K562 (cell line): ENCODE measurements at regions not wholly inside any gene's neighbourhood (a gene's known extent, or its start where the extent isn't known, plus 50 kb on each side); places are given as distances from the start of the nearest gene placed in this dataset.

ENCODE experiments used
- ATAC-seq: fragments of 200-7000 bp; cut with Tn5 transposase; 3 replicates; pipeline ENCODE4 v1.9.1; 2020; ENCODE audit warnings: moderate library complexity
- BruUV-seq: library from RNA; stranded (reverse); fragments of 400-500 nt; replicated peaks from 2 replicates; lab custom pipeline; 2021; lab: Mats Ljungman, UMichigan
- CTCF ChIA-PET: fragments of 300-600 bp; formaldehyde crosslinking; extraction: SDS; loops from one replicate; lab custom pipeline; 2021; ENCODE audit warnings: low intra/inter-chr PET ratio; lab: Yijun Ruan, JAX
- POLR2A ChIA-PET: fragments of 300-600, 350-650 bp; sonication (Branson Sonifier 250); formaldehyde crosslinking; extraction: SDS; loops from one replicate; lab custom pipeline; 2021; ENCODE audit warnings: antibody characterized with exemption, inconsistent platforms; lab: Yijun Ruan, JAX
- DNase-seq, 4 experiments: peaks; one replicate each; pipeline versions ENCODE4 v3.0.0 to v3.0.0-alpha.2; 2011 to 2018; ENCODE audit warnings: low spot score in 3 of 4, mixed read lengths in 3 of 4; ENCODE audit errors: extremely low read depth in 1 of 4
- FAIRE-seq: peaks from 2 replicates; lab custom pipeline; 2011; peaks lifted over from hg19 to GRCh38; lab: Jason Lieb, UNC
- H2AFZ ChIP-seq: 2 replicates; pipeline ENCODE4 v1.6.0; 2011; ENCODE audit warnings: low read depth, low read length, control low read depth, inconsistent platforms
- H3K27ac ChIP-seq: fragments of 200-600 bp; 3 replicates; pipeline ENCODE4 v1.8.0; 2011; ENCODE audit warnings: low read depth, mild to moderate bottlenecking, control low read depth, inconsistent platforms, low read length, moderate library complexity, mixed read lengths; ENCODE audit errors: extremely low read depth
- H3K27me3 ChIP-seq, 2 experiments: fragments of 300-600 bp in 1 of 2; 2 replicates in 1 of 2; 3 replicates in 1 of 2; pipeline versions ENCODE4 v1.6.0 to v1.8.0; 2011; ENCODE audit warnings: inconsistent platforms in 2 of 2, low read length in 2 of 2, mild to moderate bottlenecking in 1 of 2, mixed read lengths in 1 of 2, moderate library complexity in 1 of 2; ENCODE audit not compliant: control insufficient read depth in 2 of 2, insufficient read depth in 2 of 2
- H3K36me3 ChIP-seq: fragments of 300-600 bp; 3 replicates; pipeline ENCODE4 v1.8.0; 2011; ENCODE audit warnings: mild to moderate bottlenecking, low read length, inconsistent platforms; ENCODE audit not compliant: control insufficient read depth, insufficient read depth
- H3K4me1 ChIP-seq, 2 experiments: fragments of 200-600 bp in 1 of 2; replicated peaks in 1 of 2; 2 replicates in 1 of 2; 3 replicates in 1 of 2; pipeline versions ENCODE4 v1.5.1 to v1.8.0; 2011; ENCODE audit warnings: inconsistent platforms in 2 of 2, low read length in 2 of 2, mild to moderate bottlenecking in 1 of 2, mixed read lengths in 1 of 2, moderate library complexity in 1 of 2; ENCODE audit not compliant: control insufficient read depth in 2 of 2, insufficient read depth in 2 of 2
- H3K4me2 ChIP-seq: 2 replicates; pipeline ENCODE4 v1.6.1; 2011; ENCODE audit warnings: low read length, control low read depth, inconsistent platforms, mixed read lengths; ENCODE audit not compliant: insufficient read depth
- H3K4me3 ChIP-seq: fragments of 200-600 bp; sonication (generic), shearing (Covaris generic); 2 replicates; pipeline ENCODE4 v1.5.1; 2016; ENCODE audit warnings: control low read depth, inconsistent platforms
- H3K79me2 ChIP-seq: fragments of 200-600 bp; 3 replicates; pipeline ENCODE4 v1.8.0; 2011; ENCODE audit warnings: low read length, inconsistent platforms; ENCODE audit not compliant: control insufficient read depth, insufficient read depth
- H3K9ac ChIP-seq, 2 experiments: 2 replicates each; pipeline versions ENCODE4 v1.6.0 to v1.6.1; 2011; ENCODE audit warnings: low read depth in 2 of 2, low read length in 2 of 2, control low read depth in 1 of 2, inconsistent platforms in 1 of 2, mild to moderate bottlenecking in 1 of 2, mixed read lengths in 1 of 2; ENCODE audit not compliant: insufficient read depth in 1 of 2
- H3K9me1 ChIP-seq: one replicate; pipeline ENCODE4 v1.6.0; 2011; ENCODE audit warnings: inconsistent platforms, mild to moderate bottlenecking, low read length, moderate library complexity; ENCODE audit not compliant: control insufficient read depth, insufficient read depth
- H3K9me3 ChIP-seq: replicated peaks from 2 replicates; pipeline ENCODE4 v1.5.1; 2011; ENCODE audit warnings: low read depth, low read length, inconsistent platforms; ENCODE audit not compliant: control insufficient read depth, insufficient read depth
- H4K20me1 ChIP-seq: replicated peaks from 2 replicates; pipeline ENCODE4 v1.6.1; 2011; ENCODE audit warnings: low read length, inconsistent platforms, mixed read lengths; ENCODE audit not compliant: control insufficient read depth, insufficient read depth
- BRD4 ChIP-seq: fragments of 200-600 bp; sonication (generic); IDR thresholded peaks from 2 replicates; pipeline ENCODE4 v1.6.1; 2017; ENCODE audit warnings: inconsistent platforms
- JUNB ChIP-seq: fragments of 450-650 bp; formaldehyde crosslinking; conservative IDR thresholded peaks from 2 replicates; pipeline ENCODE4 v1.4.0; 2020; ENCODE audit warnings: mild to moderate bottlenecking
- MTF1 ChIP-seq: fragments of 250-450 bp; sonication (Bioruptor Pico); IDR thresholded peaks from 2 replicates; pipeline ENCODE4 v1.9.0; 2021; ENCODE audit warnings: moderate library complexity, mild to moderate bottlenecking, inconsistent platforms, borderline replicate concordance
- NBN ChIP-seq: fragments of 450-650 bp; IDR thresholded peaks from 2 replicates; pipeline ENCODE4 v1.6.1; 2016; ENCODE audit warnings: low read depth, mild to moderate bottlenecking
- RBM17 ChIP-seq: fragments of 200-400 bp; formaldehyde crosslinking; IDR thresholded peaks from 2 replicates; pipeline ENCODE4 v1.6.1; 2017; ENCODE audit warnings: low read depth, mild to moderate bottlenecking, low read length, borderline replicate concordance
- RFX1 ChIP-seq: fragments of 450-650 bp; IDR thresholded peaks from 2 replicates; pipeline ENCODE4 v1.6.1; 2016; ENCODE audit warnings: mild to moderate bottlenecking, moderate library complexity
- TCF3 ChIP-seq: sonication (generic); formaldehyde crosslinking; IDR thresholded peaks from 2 replicates; pipeline ENCODE4 v1.4.0; 2020; ENCODE audit warnings: mild to moderate bottlenecking, missing genetic modification reagents
- ZC3H11A ChIP-seq: IDR thresholded peaks from 2 replicates; pipeline ENCODE4 v1.6.1; 2012; ENCODE audit warnings: low read depth, low read length, improper control_type of control experiment
- ZNF274 ChIP-seq: IDR thresholded peaks from 2 replicates; pipeline ENCODE4 v1.6.1; 2011; ENCODE audit warnings: low read depth, mild to moderate bottlenecking, low read length, moderate library complexity, borderline replicate concordance
- WGBS: fragments of 100-300 bp; shearing (Covaris generic); methylation state at CpG from one replicate; pipeline ENCODE4 v1.1.6; 2016; ENCODE audit warnings: low coverage, mixed read lengths; ENCODE audit not compliant: insufficient coverage; ENCODE audit errors: missing lambda C conversion rate; 5-methylcytosine and 5-hydroxymethylcytosine counted together
- in situ Hi-C: fragments of 300-500 bp; cut with MboI; formaldehyde crosslinking; loops from 4 replicates; pipeline ENCODE4 v1.15.0; 2018; ENCODE audit warnings: inconsistent platforms, mixed read lengths
- intact Hi-C: fragments of 100-400 bp; cut with micrococcal nuclease; formaldehyde crosslinking; loops from 2 replicates; pipeline ENCODE4 v1.14.2; 2022
- TF ChIP-seq, protein P1 (sequence below): sonication (generic); formaldehyde crosslinking; IDR thresholded peaks from 2 replicates; pipeline ENCODE4 v1.8.0; 2023; ENCODE audit warnings: missing genetic modification reagents, mild to moderate bottlenecking, borderline replicate concordance

DNA sequence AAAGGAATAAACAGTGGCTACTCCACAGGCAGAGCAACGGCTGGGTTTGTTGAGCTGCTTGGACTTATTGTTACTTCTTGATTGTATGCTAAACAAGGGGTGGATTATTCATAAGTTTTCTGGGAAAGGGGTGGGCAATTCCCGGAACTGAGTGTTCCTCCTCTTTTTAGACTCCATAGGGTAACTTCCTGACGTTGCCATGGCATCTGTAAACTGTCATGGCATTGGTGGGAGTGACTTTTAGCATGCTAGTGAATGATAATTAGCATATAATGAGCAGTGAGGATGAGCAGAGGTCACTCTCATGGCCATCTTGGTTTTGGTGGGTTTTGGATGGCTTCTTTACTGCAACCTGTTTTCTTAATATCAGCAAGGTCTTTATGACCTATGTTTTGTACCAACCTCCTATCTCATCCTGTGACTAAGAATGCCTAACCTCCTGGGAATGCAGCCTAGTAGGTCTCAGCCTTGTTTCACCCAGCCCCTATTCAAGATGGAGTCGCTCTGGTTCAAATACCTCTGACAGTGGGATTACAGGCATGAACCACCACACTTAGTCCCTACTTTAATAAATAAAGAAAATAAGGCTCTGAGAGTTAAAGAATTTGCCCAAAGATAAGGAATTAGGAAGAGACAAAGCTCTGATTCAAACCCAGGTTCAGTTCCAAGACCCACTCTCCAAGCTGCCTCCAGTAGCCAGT lies 65.6 kb upstream of the CLMP start:
- H3K79me2 ChIP-seq = no peaks in the 10 kb centered on the region
- FAIRE-seq (no peak), DNase-seq (no peak), ATAC-seq (no peak)
- no peaks in the 10 kb centered on the region for H4K20me1 ChIP-seq
- H2AFZ ChIP-seq = no peak overlapping the region
- H3K4me1 ChIP-seq = no peaks in the 10 kb centered on the region
- BruUV-seq = no TSS peak
- in situ Hi-C loops (no loop called here), intact Hi-C loops (loop anchor here (5.0 kb wide), 1 partner anchor 148 kb away; no protein-coding TSS in a partner anchor)
- H3K9me3 ChIP-seq = no peaks in the 10 kb centered on the region
- H3K4me3 ChIP-seq = no peak overlapping the region
- H3K9ac ChIP-seq = no peak overlapping the region
- ChIA-PET CTCF (interaction anchor here (0.6 kb wide), 2 partner anchors 149 to 202 kb away, joined by 3 read pairs; no protein-coding TSS in a partner anchor), POLR2A (interaction anchor here (0.9 to 1.1 kb wide), 3 partner anchors 145 to 170 kb away, joined by 3 to 4 read pairs (median 4); no protein-coding TSS in a partner anchor)
- peaks cover 0 to 23% of the 10 kb centered on the region in 2 experiments; a peak in 2 of 5 replicates for H3K27me3 ChIP-seq
- no peaks in the 10 kb centered on the region for H3K9me1 ChIP-seq
- H3K4me2 ChIP-seq = no peak overlapping the region
- 3% methylated on average over 4 of the region's 4 CpGs for WGBS
- H3K36me3 ChIP-seq = no peaks in the 10 kb centered on the region
- TF ChIP-seq MTF1 (CRISPR knock-in tag) (no peak), RFX1 (peak; percentile 53)
- no peak overlapping the region for H3K27ac ChIP-seq

DNA sequence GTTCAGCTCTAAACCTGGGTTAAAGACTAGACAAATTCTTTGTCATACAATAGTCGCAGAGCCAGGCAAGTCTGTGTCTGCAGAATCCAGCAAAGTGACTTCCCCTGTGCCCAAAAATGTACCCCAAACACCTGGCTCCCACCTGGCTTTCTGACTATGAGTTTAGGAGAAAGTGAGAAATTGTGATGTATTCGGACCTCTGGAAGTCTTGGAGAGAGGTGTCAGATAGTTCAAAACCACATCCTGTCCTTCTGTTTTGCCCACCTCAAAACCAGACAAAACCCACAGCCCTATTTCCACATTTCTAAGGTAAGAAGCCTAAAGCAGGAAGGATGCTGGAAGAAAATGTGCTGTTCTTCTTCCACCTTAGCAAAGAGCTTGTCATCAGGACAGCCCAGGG lies 63.8 kb upstream of the CLMP start:
- Histone ChIP-seq H3K9ac (no peak overlapping the region), H3K36me3 (no peaks in the 10 kb centered on the region), H3K27me3 (peaks cover 0 to 13% of the 10 kb centered on the region in 2 experiments; a peak in 2 of 5 replicates), H3K9me1 (no peaks in the 10 kb centered on the region), H4K20me1 (no peaks in the 10 kb centered on the region), H3K79me2 (no peaks in the 10 kb centered on the region), H3K4me3 (no peak overlapping the region), H3K9me3 (no peaks in the 10 kb centered on the region), H2AFZ (no peak overlapping the region), H3K4me1 (no peaks in the 10 kb centered on the region), H3K4me2 (no peak overlapping the region), H3K27ac (no peak overlapping the region)
- DNase-seq (no peak), ATAC-seq (no peak), FAIRE-seq (no peak)
- ChIA-PET POLR2A (no interaction called here), CTCF (no interaction called here)
- no TSS peak for BruUV-seq
- 0% methylated on average over 2 of the region's 2 CpGs for WGBS
- intact Hi-C loops (no loop called here), in situ Hi-C loops (no loop called here)
- TF ChIP-seq BRD4 (no peak), JUNB (CRISPR knock-in tag) (no peak), NBN (no peak), ZNF274 (no peak), ZC3H11A (no peak), RBM17 (no peak), TCF3 (CRISPR knock-in tag) (no peak)
- TF ChIP-seq, protein P1, sequence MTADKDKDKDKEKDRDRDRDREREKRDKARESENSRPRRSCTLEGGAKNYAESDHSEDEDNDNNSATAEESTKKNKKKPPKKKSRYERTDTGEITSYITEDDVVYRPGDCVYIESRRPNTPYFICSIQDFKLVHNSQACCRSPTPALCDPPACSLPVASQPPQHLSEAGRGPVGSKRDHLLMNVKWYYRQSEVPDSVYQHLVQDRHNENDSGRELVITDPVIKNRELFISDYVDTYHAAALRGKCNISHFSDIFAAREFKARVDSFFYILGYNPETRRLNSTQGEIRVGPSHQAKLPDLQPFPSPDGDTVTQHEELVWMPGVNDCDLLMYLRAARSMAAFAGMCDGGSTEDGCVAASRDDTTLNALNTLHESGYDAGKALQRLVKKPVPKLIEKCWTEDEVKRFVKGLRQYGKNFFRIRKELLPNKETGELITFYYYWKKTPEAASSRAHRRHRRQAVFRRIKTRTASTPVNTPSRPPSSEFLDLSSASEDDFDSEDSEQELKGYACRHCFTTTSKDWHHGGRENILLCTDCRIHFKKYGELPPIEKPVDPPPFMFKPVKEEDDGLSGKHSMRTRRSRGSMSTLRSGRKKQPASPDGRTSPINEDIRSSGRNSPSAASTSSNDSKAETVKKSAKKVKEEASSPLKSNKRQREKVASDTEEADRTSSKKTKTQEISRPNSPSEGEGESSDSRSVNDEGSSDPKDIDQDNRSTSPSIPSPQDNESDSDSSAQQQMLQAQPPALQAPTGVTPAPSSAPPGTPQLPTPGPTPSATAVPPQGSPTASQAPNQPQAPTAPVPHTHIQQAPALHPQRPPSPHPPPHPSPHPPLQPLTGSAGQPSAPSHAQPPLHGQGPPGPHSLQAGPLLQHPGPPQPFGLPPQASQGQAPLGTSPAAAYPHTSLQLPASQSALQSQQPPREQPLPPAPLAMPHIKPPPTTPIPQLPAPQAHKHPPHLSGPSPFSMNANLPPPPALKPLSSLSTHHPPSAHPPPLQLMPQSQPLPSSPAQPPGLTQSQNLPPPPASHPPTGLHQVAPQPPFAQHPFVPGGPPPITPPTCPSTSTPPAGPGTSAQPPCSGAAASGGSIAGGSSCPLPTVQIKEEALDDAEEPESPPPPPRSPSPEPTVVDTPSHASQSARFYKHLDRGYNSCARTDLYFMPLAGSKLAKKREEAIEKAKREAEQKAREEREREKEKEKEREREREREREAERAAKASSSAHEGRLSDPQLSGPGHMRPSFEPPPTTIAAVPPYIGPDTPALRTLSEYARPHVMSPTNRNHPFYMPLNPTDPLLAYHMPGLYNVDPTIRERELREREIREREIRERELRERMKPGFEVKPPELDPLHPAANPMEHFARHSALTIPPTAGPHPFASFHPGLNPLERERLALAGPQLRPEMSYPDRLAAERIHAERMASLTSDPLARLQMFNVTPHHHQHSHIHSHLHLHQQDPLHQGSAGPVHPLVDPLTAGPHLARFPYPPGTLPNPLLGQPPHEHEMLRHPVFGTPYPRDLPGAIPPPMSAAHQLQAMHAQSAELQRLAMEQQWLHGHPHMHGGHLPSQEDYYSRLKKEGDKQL (CRISPR knock-in tag) = no peak
